DND-41 (cell line): ENCODE measurements at regions not wholly inside any gene's neighbourhood (a gene's known extent, or its start where the extent isn't known, plus 50 kb on each side); places are given as distances from the start of the nearest gene placed in this dataset.

Source experiments
- ATAC-seq: fragments of 200-7000 bp; cut with Tn5 transposase; 3 replicates; pipeline ENCODE4 v1.9.1; 2021; ENCODE audit warnings: low read depth; ENCODE audit not compliant: insufficient read depth
- DNase-seq: peaks from one replicate; pipeline ENCODE4 v3.0.0-alpha.2; 2020
- H2AFZ ChIP-seq: 2 replicates; pipeline ENCODE4 v1.6.0; 2012; ENCODE audit warnings: low read depth, low read length
- H3K27ac ChIP-seq: 2 replicates; pipeline ENCODE4 v1.5.1; 2012; ENCODE audit warnings: low read length, inconsistent platforms
- H3K27me3 ChIP-seq: fragments of 200-600 bp; sonication (generic); 2 replicates; pipeline ENCODE4 v1.6.0; 2012; ENCODE audit warnings: low read length, mild to moderate bottlenecking, inconsistent platforms; ENCODE audit not compliant: insufficient read depth, poor library complexity
- H3K36me3 ChIP-seq: 2 replicates; pipeline ENCODE4 v1.5.1; 2012; ENCODE audit warnings: low read length, inconsistent platforms; ENCODE audit not compliant: insufficient read depth
- H3K4me1 ChIP-seq: 2 replicates; pipeline ENCODE4 v1.5.1; 2012; ENCODE audit warnings: mild to moderate bottlenecking, low read length; ENCODE audit not compliant: insufficient read depth
- H3K4me2 ChIP-seq: 2 replicates; pipeline ENCODE4 v1.6.0; 2012; ENCODE audit warnings: mild to moderate bottlenecking, moderate library complexity, low read length, inconsistent platforms; ENCODE audit not compliant: insufficient read depth
- H3K4me3 ChIP-seq, 2 experiments: fragments of 200-600 bp in 1 of 2; shearing (Covaris generic) in 1 of 2; 2 replicates each; pipeline ENCODE4 v1.5.1; 2012 to 2016; ENCODE audit warnings: inconsistent platforms in 2 of 2, low read length in 2 of 2, mild to moderate bottlenecking in 2 of 2, low read depth in 1 of 2, moderate library complexity in 1 of 2
- H3K79me2 ChIP-seq: 2 replicates; pipeline ENCODE4 v1.6.0; 2012; ENCODE audit warnings: low read length, inconsistent platforms; ENCODE audit not compliant: insufficient read depth
- H3K9ac ChIP-seq: 2 replicates; pipeline ENCODE4 v1.6.0; 2012; ENCODE audit warnings: low read depth, mild to moderate bottlenecking, inconsistent platforms, low read length, moderate library complexity
- H3K9me3 ChIP-seq: 2 replicates; pipeline ENCODE4 v1.5.1; 2012; ENCODE audit warnings: low read length, moderate library complexity, mild to moderate bottlenecking, inconsistent platforms; ENCODE audit not compliant: insufficient read depth, severe bottlenecking
- H4K20me1 ChIP-seq: 2 replicates; pipeline ENCODE4 v1.6.0; 2012; ENCODE audit warnings: low read length; ENCODE audit not compliant: insufficient read depth
- CTCF ChIP-seq: IDR thresholded peaks from 2 replicates; pipeline ENCODE4 v1.5.1; 2012; ENCODE audit warnings: borderline replicate concordance, low read length, moderate library complexity, mild to moderate bottlenecking; ENCODE audit not compliant: poor library complexity, severe bottlenecking; ENCODE audit errors: extremely low read depth
- EZH2 ChIP-seq: IDR thresholded peaks from 3 replicates; pipeline ENCODE4 v1.6.1; 2012; ENCODE audit warnings: borderline replicate concordance, low read depth, mild to moderate bottlenecking, moderate library complexity, low read length, inconsistent platforms; ENCODE audit not compliant: severe bottlenecking

DNA sequence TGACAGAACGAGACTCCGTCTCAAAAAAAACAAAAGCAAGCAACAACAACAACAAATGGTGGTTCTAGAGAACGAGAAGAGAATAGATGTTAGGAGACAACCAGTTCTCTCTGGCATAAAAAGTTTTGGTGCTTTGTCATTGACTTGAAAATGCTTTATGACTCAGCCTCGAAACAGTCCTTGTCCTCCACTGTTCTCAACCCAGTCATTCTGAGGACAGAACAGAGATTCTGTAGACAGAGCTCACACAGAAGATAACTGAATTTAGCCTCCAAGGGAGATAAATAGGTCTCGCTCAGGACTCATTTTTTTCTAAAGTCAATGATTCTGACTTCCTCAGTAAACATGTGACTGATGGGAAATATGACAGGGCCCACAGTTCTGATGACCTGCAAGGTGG, 76.0 kb upstream of the FSTL4 start:
- H3K4me2 ChIP-seq: no peak overlapping the region
- DNase-seq: no peak
- H3K27me3 ChIP-seq: peaks cover 9% of the 10 kb centered on the region

GRCh38 chr5:133687212-133688061, 75.1 kb upstream of the FSTL4 start:
- H3K27ac ChIP-seq: no peak overlapping the region
- H3K36me3 ChIP-seq: no peaks in the 10 kb centered on the region
- H3K4me1 ChIP-seq: no peaks in the 10 kb centered on the region
- H3K9ac ChIP-seq: no peak overlapping the region
- H4K20me1 ChIP-seq: 0 out of 2 replicates have a peak, but pooled peaks cover 7% of the 10 kb centered on the region
- ATAC-seq (no peak), DNase-seq (no peak)
- H3K27me3 ChIP-seq: peaks cover 9% of the 10 kb centered on the region
- H3K79me2 ChIP-seq: no peaks in the 10 kb centered on the region
- no peak overlapping the region for H3K4me2 ChIP-seq
- H3K4me3 ChIP-seq: no peak overlapping the region
- no peak overlapping the region for H2AFZ ChIP-seq
- TF ChIP-seq EZH2 (no peak), CTCF (no peak)
- H3K9me3 ChIP-seq: no peaks in the 10 kb centered on the region

More for the DNA sequence above, 76.0 kb upstream of the FSTL4 start:
- Histone ChIP-seq H3K27ac (no peak overlapping the region), H3K79me2 (no peaks in the 10 kb centered on the region), H3K4me3 (no peak overlapping the region), H3K9me3 (no peaks in the 10 kb centered on the region), H3K4me1 (no peaks in the 10 kb centered on the region), H4K20me1 (0 out of 2 replicates have a peak, but pooled peaks cover 7% of the 10 kb centered on the region), H2AFZ (no peak overlapping the region), H3K36me3 (no peaks in the 10 kb centered on the region), H3K9ac (no peak overlapping the region)
- TF ChIP-seq CTCF: no peak
- TF ChIP-seq EZH2: no peak
- ATAC-seq: no peak

DNA sequence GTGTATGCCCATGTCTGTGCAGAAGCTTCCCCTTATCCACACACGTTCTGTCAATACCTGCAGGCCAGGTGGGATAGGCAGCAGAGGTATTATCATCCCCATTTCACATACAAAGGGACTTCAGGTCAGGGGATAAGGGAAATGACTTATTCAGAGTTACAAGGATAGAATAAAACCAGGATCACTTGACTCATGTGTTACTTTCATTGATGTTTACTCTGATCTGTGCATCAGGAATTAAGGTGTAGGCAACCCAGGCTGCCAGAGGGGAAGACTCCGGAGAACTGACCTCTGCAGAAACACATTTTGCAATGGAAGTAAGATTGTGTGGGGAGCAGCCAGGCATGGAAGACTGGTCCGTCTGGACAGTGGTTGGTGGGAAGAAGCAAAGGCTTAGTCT, 74.2 kb upstream of the FSTL4 start:
- Histone ChIP-seq H3K4me1 (no peaks in the 10 kb centered on the region), H3K9me3 (no peaks in the 10 kb centered on the region), H4K20me1 (0 out of 2 replicates have a peak, but pooled peaks cover 7% of the 10 kb centered on the region), H3K79me2 (no peaks in the 10 kb centered on the region), H3K4me3 (no peak overlapping the region), H2AFZ (no peak overlapping the region), H3K27ac (no peak overlapping the region), H3K9ac (no peak overlapping the region), H3K27me3 (peaks cover 10% of the 10 kb centered on the region), H3K36me3 (no peaks in the 10 kb centered on the region), H3K4me2 (no peak overlapping the region)
- DNase-seq (no peak), ATAC-seq (no peak)
- TF ChIP-seq EZH2 (no peak), CTCF (no peak)
